ENCODE measurements at regions not wholly inside any gene's neighbourhood (a gene's known extent, or its start where the extent isn't known, plus 50 kb on each side); places are given as distances from the start of the nearest gene placed in this dataset.

- TF ChIP-seq POLR2AphosphoS5 (IDR thresholded peaks at IDR 0.05) (no peak), CTCF (IDR thresholded peaks at IDR 0.05) (no peak), POLR2A (IDR thresholded peaks at IDR 0.05) (no peak), EP300 (IDR thresholded peaks at IDR 0.05) (no peak)
Observed at GRCh38 chr2:34961822-34962221, 1362.7 kb upstream of the FAM98A start.
